HEK293 (cell line): ENCODE measurements at regions not wholly inside any gene's neighbourhood (a gene's known extent, or its start where the extent isn't known, plus 50 kb on each side); places are given as distances from the start of the nearest gene placed in this dataset.

ENCODE experiments used
- YY1 ChIP-seq: fragments of 450-650 bp; formaldehyde crosslinking; IDR thresholded peaks from 2 replicates; pipeline ENCODE4 v1.5.1; 2018; ENCODE audit warnings: missing biosample characterization, missing genetic modification characterization
- TF ChIP-seq, protein P1 (sequence below): fragments of 450-650 bp; formaldehyde crosslinking; IDR thresholded peaks from 2 replicates; pipeline ENCODE4 v1.5.1; 2016; ENCODE audit warnings: missing biosample characterization, missing genetic modification characterization, low read depth

DNA sequence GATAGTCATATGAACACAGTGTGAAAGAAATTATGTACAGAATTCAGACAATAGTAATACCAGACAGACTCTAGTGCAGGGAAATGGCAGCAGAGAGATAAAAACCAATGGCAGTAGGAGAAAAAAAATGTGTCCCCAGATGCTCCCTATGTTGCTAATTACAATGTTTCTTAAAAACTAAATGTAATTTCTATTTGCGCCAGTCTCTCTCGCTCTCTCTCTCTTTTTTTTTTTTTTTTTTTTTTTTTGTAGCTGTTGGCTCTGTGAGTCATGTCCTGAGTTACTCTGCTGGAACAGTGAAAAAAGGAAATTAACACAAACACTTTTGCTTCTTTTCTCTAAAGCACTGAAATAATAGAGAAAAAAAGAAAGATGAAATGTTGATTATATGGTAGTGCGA is 871.9 kb downstream of the GBE1 start:
- no peak for TF ChIP-seq YY1 (tag by site-specific recombination)
- TF ChIP-seq, protein P1, sequence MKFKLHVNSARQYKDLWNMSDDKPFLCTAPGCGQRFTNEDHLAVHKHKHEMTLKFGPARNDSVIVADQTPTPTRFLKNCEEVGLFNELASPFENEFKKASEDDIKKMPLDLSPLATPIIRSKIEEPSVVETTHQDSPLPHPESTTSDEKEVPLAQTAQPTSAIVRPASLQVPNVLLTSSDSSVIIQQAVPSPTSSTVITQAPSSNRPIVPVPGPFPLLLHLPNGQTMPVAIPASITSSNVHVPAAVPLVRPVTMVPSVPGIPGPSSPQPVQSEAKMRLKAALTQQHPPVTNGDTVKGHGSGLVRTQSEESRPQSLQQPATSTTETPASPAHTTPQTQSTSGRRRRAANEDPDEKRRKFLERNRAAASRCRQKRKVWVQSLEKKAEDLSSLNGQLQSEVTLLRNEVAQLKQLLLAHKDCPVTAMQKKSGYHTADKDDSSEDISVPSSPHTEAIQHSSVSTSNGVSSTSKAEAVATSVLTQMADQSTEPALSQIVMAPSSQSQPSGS (tag by site-specific recombination) = no peak
